HuH-7 (cell line): ENCODE measurements at regions not wholly inside any gene's neighbourhood (a gene's known extent, or its start where the extent isn't known, plus 50 kb on each side); places are given as distances from the start of the nearest gene placed in this dataset.

ENCODE experiments used
- DNase-seq: peaks from one replicate; pipeline ENCODE4 v3.0.0; 2011; ENCODE audit warnings: low spot score

GRCh38 chr22:48745842-48746788, 1081.6 kb downstream of the BRD1 start:
- no peak for DNase-seq

GRCh38 chr22:48744967-48745841, 1082.5 kb downstream of the BRD1 start:
- no peak for DNase-seq

- DNase-seq = no peak
Measured at GRCh38 chr22:48744283-48744641, 1083.4 kb downstream of the BRD1 start.

GRCh38 chr22:48743601-48744282, 1083.9 kb downstream of the BRD1 start:
- DNase-seq = no peak

- no peak for DNase-seq
Measured at GRCh38 chr22:48742556-48743343, 1084.9 kb downstream of the BRD1 start.

- DNase-seq = no peak
Measured at GRCh38 chr22:48742191-48742555, 1085.5 kb downstream of the BRD1 start.

- no peak for DNase-seq
Measured at GRCh38 chr22:48741540-48741939, 1086.1 kb downstream of the BRD1 start.

- DNase-seq = no peak
Measured at GRCh38 chr22:48740731-48741405, 1086.8 kb downstream of the BRD1 start.

GRCh38 chr22:48740086-48740730, 1087.5 kb downstream of the BRD1 start:
- no peak for DNase-seq

- no peak for DNase-seq
Measured at GRCh38 chr22:48739348-48740085, 1088.2 kb downstream of the BRD1 start.

- no peak for DNase-seq
Measured at GRCh38 chr22:48738204-48738980, 1089.3 kb downstream of the BRD1 start.

- no peak for DNase-seq
Measured at GRCh38 chr22:48737461-48738203, 1090.0 kb downstream of the BRD1 start.

- no peak for DNase-seq
Measured at GRCh38 chr22:48736593-48737460, 1090.8 kb downstream of the BRD1 start.

GRCh38 chr22:48734961-48735360, 1092.7 kb downstream of the BRD1 start:
- DNase-seq = no peak

GRCh38 chr22:48734359-48734758, 1093.3 kb downstream of the BRD1 start:
- no peak for DNase-seq

GRCh38 chr22:48729499-48730171, 1098.0 kb downstream of the BRD1 start:
- no peak for DNase-seq
